H9 (cell line): ENCODE measurements at regions not wholly inside any gene's neighbourhood (a gene's known extent, or its start where the extent isn't known, plus 50 kb on each side); places are given as distances from the start of the nearest gene placed in this dataset.

Source experiments
- DNase-seq: peaks from one replicate; pipeline ENCODE4 v3.0.0-alpha.2; 2017
- H2AFZ ChIP-seq: one replicate; pipeline ENCODE4 v1.6.1; 2013; ENCODE audit warnings: mild to moderate bottlenecking, low read length, control low read depth, moderate library complexity
- H2AK5ac ChIP-seq: 2 replicates; pipeline ENCODE4 v1.6.1; 2013; ENCODE audit warnings: low read length, control low read depth, mixed read lengths; ENCODE audit not compliant: insufficient read length
- H2BK120ac ChIP-seq: one replicate; pipeline ENCODE4 v1.6.1; 2013; ENCODE audit warnings: low read depth, mild to moderate bottlenecking, low read length, control low read depth, inconsistent platforms; ENCODE audit not compliant: poor library complexity, severe bottlenecking
- H2BK12ac ChIP-seq: 2 replicates; pipeline ENCODE4 v1.6.1; 2013; ENCODE audit warnings: low read length, control low read depth, mixed read lengths, low read depth; ENCODE audit not compliant: insufficient read length
- H2BK15ac ChIP-seq: 2 replicates; pipeline ENCODE4 v1.6.1; 2013; ENCODE audit warnings: low read depth, low read length, control low read depth
- H2BK20ac ChIP-seq: one replicate; pipeline ENCODE4 v1.6.1; 2013; ENCODE audit warnings: low read depth, mild to moderate bottlenecking, low read length, control low read depth, inconsistent platforms; ENCODE audit not compliant: poor library complexity, severe bottlenecking
- H2BK5ac ChIP-seq: 2 replicates; pipeline ENCODE4 v1.6.1; 2013; ENCODE audit warnings: low read length, control low read depth, mixed read lengths; ENCODE audit not compliant: insufficient read length
- H3K14ac ChIP-seq: 2 replicates; pipeline ENCODE4 v1.6.1; 2013; ENCODE audit warnings: low read length, control low read depth; ENCODE audit not compliant: insufficient read depth
- H3K18ac ChIP-seq: 2 replicates; pipeline ENCODE4 v1.6.1; 2013; ENCODE audit warnings: low read depth, mild to moderate bottlenecking, mixed read lengths, low read length, control low read depth; ENCODE audit not compliant: insufficient read length
- H3K23ac ChIP-seq: 2 replicates; pipeline ENCODE4 v1.6.1; 2013; ENCODE audit warnings: low read length, control low read depth, mixed read lengths, low read depth; ENCODE audit not compliant: insufficient read length
- H3K23me2 ChIP-seq: 2 replicates; pipeline ENCODE4 v1.6.1; 2013; ENCODE audit warnings: low read depth, mild to moderate bottlenecking, mixed read lengths, low read length, control low read depth; ENCODE audit not compliant: insufficient read length, poor library complexity, severe bottlenecking
- H3K27ac ChIP-seq: 2 replicates; pipeline ENCODE4 v1.5.1; 2013; ENCODE audit warnings: low read length, control low read depth, mixed read lengths, low read depth; ENCODE audit not compliant: insufficient read length
- H3K27me3 ChIP-seq: 2 replicates; pipeline ENCODE4 v1.6.1; 2013; ENCODE audit warnings: low read length, control low read depth, inconsistent platforms; ENCODE audit not compliant: insufficient read depth
- H3K4ac ChIP-seq: 2 replicates; pipeline ENCODE4 v1.6.1; 2013; ENCODE audit warnings: low read depth, mild to moderate bottlenecking, control low read depth, inconsistent platforms, low read length, moderate library complexity
- H3K4me1 ChIP-seq: 2 replicates; pipeline ENCODE4 v1.6.1; 2013; ENCODE audit warnings: low read length, control low read depth, inconsistent platforms; ENCODE audit not compliant: insufficient read depth
- H3K4me2 ChIP-seq: 2 replicates; pipeline ENCODE4 v1.6.1; 2013; ENCODE audit warnings: low read length, control low read depth, mixed read lengths; ENCODE audit not compliant: insufficient read length, insufficient read depth
- H3K56ac ChIP-seq: 2 replicates; pipeline ENCODE4 v1.6.1; 2013; ENCODE audit warnings: low read depth, mild to moderate bottlenecking, mixed read lengths, low read length, control low read depth; ENCODE audit not compliant: insufficient read length
- H3K79me1 ChIP-seq: 2 replicates; pipeline ENCODE4 v1.6.1; 2013; ENCODE audit warnings: low read depth, mild to moderate bottlenecking, moderate library complexity, low read length, control low read depth, inconsistent platforms; ENCODE audit not compliant: insufficient read depth, poor library complexity, severe bottlenecking
- H3K79me2 ChIP-seq: 2 replicates; pipeline ENCODE4 v1.6.1; 2013; ENCODE audit warnings: low read length, control low read depth, inconsistent platforms; ENCODE audit not compliant: insufficient read depth
- H3K9ac ChIP-seq: 2 replicates; pipeline ENCODE4 v1.6.1; 2013; ENCODE audit warnings: low read length, control low read depth, mixed read lengths; ENCODE audit not compliant: insufficient read length; ENCODE audit errors: extremely low read depth
- H3K9me3 ChIP-seq: one replicate; pipeline ENCODE4 v1.6.1; 2013; ENCODE audit warnings: low read depth, low read length, inconsistent platforms; ENCODE audit not compliant: control insufficient read depth
- H3T11ph ChIP-seq: one replicate; pipeline ENCODE4 v1.6.1; 2013; ENCODE audit warnings: mild to moderate bottlenecking, low read length, control low read depth, inconsistent platforms
- H4K20me1 ChIP-seq: one replicate; pipeline ENCODE4 v1.6.1; 2013; ENCODE audit not compliant: control insufficient read depth, insufficient read length, insufficient read depth
- H4K5ac ChIP-seq: 2 replicates; pipeline ENCODE4 v1.6.1; 2013; ENCODE audit warnings: low read depth, mild to moderate bottlenecking, mixed read lengths, low read length, control low read depth; ENCODE audit not compliant: insufficient read length
- H4K8ac ChIP-seq: replicated peaks from 2 replicates; pipeline ENCODE4 v1.6.1; 2013; ENCODE audit warnings: low read length, control low read depth, mixed read lengths, low read depth; ENCODE audit not compliant: insufficient read length
- H4K91ac ChIP-seq: 2 replicates; pipeline ENCODE4 v1.6.1; 2013; ENCODE audit warnings: low read depth, mild to moderate bottlenecking, moderate library complexity, mixed read lengths, low read length, control low read depth; ENCODE audit not compliant: insufficient read length
- H3K27ac Mint-ChIP-seq, 3 experiments: 2 replicates in 2 of 3; 3 replicates in 1 of 3; pipeline ENCODE4 v1.8.0; 2020 to 2021; ENCODE audit warnings: mixed read lengths in 3 of 3, mild to moderate bottlenecking in 1 of 3, moderate library complexity in 1 of 3
- H3K27me3 Mint-ChIP-seq: 2 replicates; pipeline ENCODE4 v1.8.0; 2021; ENCODE audit warnings: low read depth, mild to moderate bottlenecking, moderate library complexity, mixed read lengths
- H3K36me3 Mint-ChIP-seq, 3 experiments: 2 replicates in 2 of 3; 3 replicates in 1 of 3; pipeline ENCODE4 v1.8.0; 2020 to 2021; ENCODE audit warnings: low read depth in 3 of 3, mixed read lengths in 3 of 3; ENCODE audit not compliant: insufficient read depth in 1 of 3
- H3K4me1 Mint-ChIP-seq, 2 experiments: 2 replicates each; pipeline ENCODE4 v1.8.0; 2020; ENCODE audit warnings: mixed read lengths in 2 of 2
- H3K4me3 Mint-ChIP-seq, 2 experiments: 2 replicates in 1 of 2; 3 replicates in 1 of 2; pipeline ENCODE4 v1.8.0; 2020 to 2021; ENCODE audit warnings: mild to moderate bottlenecking in 2 of 2, mixed read lengths in 2 of 2, moderate library complexity in 1 of 2
- H3K9me3 Mint-ChIP-seq, 2 experiments: 2 replicates in 1 of 2; 3 replicates in 1 of 2; pipeline ENCODE4 v1.8.0; 2020; ENCODE audit warnings: mild to moderate bottlenecking in 2 of 2, mixed read lengths in 2 of 2, moderate library complexity in 1 of 2
- CTCF ChIP-seq: fragments of 200-600 bp; sonication (generic); conservative IDR thresholded peaks from 3 replicates; pipeline ENCODE4 v1.8.0; 2021; ENCODE audit warnings: antibody characterized with exemption, mild to moderate bottlenecking
- WGBS: extraction: QIAGEN DNeasy Blood & Tissue Kit; methylation state at CpG from one replicate; pipeline ENCODE4 v1.1.7; 2013; ENCODE audit warnings: missing lambda C conversion rate, low lambda C conversion rate, mixed read lengths; ENCODE audit not compliant: insufficient read length; ENCODE audit errors: extremely low coverage; 5-methylcytosine and 5-hydroxymethylcytosine counted together

- peaks cover 8 to 15% (median 11%) of the 10 kb centered on the region in 3 experiments; a peak in 6 of 7 replicates for H3K36me3 Mint-ChIP-seq
- no peak overlapping the region for H2BK5ac ChIP-seq
- no peak overlapping the region for H4K8ac ChIP-seq
- no peak overlapping the region for H3K23ac ChIP-seq
- no peak for DNase-seq
- H3K4me1 ChIP-seq: no peaks in the 10 kb centered on the region
- H3K4me3 Mint-ChIP-seq: no peak overlapping the region
- no peak overlapping the region for H3K27ac Mint-ChIP-seq
- H2AK5ac ChIP-seq: no peak overlapping the region
- H2AFZ ChIP-seq: no peak overlapping the region
- no CpG with 5 or more reads among the region's 3 CpGs for WGBS
- no peak overlapping the region for H2BK120ac ChIP-seq
- H2BK15ac ChIP-seq: no peak overlapping the region
- H3K18ac ChIP-seq: no peak overlapping the region
- H3K27me3 Mint-ChIP-seq: peaks cover 2% of the 10 kb centered on the region; the same call in 1 of the 2 replicates
- no peak for TF ChIP-seq CTCF
- H3K9ac ChIP-seq: no peak overlapping the region
- H3K27me3 ChIP-seq: no peaks in the 10 kb centered on the region
- no peak overlapping the region for H3K27ac ChIP-seq
- no peaks in the 10 kb centered on the region for H3K79me1 ChIP-seq
- no peaks in the 10 kb centered on the region for H3K23me2 ChIP-seq
- no peak overlapping the region for H3K4me2 ChIP-seq
- H3K79me2 ChIP-seq: no peaks in the 10 kb centered on the region
- H3K4me1 Mint-ChIP-seq: no peaks in the 10 kb centered on the region
- H4K91ac ChIP-seq: no peak overlapping the region
- no peak overlapping the region for H3K14ac ChIP-seq
- no peak overlapping the region for H4K5ac ChIP-seq
- H2BK20ac ChIP-seq: no peak overlapping the region
- H3K9me3 Mint-ChIP-seq: peaks cover 23 to 32% of the 10 kb centered on the region in 2 experiments
- H2BK12ac ChIP-seq: no peak overlapping the region
- no peaks in the 10 kb centered on the region for H4K20me1 ChIP-seq
- H3K9me3 ChIP-seq: no peaks in the 10 kb centered on the region
- no peak overlapping the region for H3T11ph ChIP-seq
- no peak overlapping the region for H3K4ac ChIP-seq
- no peak overlapping the region for H3K56ac ChIP-seq
Measured at GRCh38 chr1:192430644-192431043, 113.9 kb downstream of the RGS21 start.
